ENCODE measurements at regions not wholly inside any gene's neighbourhood (a gene's known extent, or its start where the extent isn't known, plus 50 kb on each side); places are given as distances from the start of the nearest gene placed in this dataset.
"Not testable (repeated sequence)": the region's sequence is repeated elsewhere in the genome, so short reads cannot be mapped to it uniquely, and the experiment has no call there.

DNA sequence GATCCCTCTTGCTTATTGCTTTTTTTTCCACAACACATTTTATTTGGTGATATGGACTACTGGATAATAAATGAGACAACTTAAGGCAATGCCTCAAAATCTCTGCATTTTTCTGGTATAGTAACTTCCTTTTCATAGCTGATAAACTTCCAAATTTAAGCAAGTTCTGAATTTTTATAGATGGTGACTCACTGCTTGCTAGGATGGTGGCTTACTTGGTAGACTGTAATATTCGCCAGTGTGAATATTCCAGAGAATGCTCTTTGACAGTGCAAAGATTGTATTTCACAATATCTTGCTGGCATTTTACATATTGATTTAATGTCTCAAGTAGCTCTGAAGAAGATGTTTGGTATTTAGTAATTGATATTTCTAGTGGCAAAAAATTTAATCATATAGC is 472.4 kb downstream of the TFEC start:
- peak; percentile 55 to 56 for DNase-seq (ENCODE audit: low read depth in 2 of 2)

GRCh38 chr7:115557296-115557695 is 473.3 kb downstream of the TFEC start:
- not testable (repeated sequence) for DNase-seq (ENCODE audit: low read depth in 2 of 2)

DNA sequence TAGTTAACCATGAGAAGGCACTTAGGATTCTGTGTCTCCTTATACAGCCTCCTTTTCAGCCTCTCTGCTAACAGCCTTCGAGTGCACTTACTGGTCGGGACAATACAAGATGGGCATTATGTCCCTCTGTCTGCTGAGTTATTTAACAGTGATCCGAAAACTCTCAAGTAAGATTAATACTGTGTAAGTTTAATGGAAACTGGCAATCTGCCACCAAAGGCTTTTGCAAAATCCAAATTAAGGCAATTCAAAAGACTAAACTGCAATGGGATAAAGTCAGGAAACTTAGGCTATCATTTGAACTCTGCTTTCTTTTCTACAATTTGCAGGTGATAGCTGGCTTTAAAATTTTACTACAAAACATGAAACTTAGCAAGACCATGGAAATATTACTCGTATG is 477.8 kb downstream of the TFEC start:
- no peak for DNase-seq (ENCODE audit: low read depth in 2 of 2)

DNA sequence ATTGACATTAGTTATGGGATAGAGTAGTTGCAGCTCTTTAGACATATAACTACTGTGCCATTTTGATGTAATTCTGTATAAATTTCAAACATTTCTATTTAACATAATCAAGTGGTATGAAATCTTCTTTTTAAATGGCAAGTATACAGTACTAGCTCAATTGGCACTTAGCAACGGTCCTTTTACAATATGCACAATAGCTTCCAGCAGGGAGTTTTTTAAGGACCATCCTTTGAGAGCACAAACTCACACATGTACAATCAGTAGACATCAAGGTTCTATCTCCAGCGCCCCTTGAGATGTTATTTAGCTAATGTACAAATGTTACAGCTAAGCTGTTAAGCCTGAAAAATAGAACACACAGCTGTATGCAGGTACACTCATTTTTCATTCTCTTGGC is 480.7 kb downstream of the TFEC start:
- DNase-seq (ENCODE audit: low read depth in 2 of 2), result no peak

GRCh38 chr7:115548756-115549155 is 481.8 kb downstream of the TFEC start:
- no peak for DNase-seq (ENCODE audit: low read depth in 2 of 2)

DNA sequence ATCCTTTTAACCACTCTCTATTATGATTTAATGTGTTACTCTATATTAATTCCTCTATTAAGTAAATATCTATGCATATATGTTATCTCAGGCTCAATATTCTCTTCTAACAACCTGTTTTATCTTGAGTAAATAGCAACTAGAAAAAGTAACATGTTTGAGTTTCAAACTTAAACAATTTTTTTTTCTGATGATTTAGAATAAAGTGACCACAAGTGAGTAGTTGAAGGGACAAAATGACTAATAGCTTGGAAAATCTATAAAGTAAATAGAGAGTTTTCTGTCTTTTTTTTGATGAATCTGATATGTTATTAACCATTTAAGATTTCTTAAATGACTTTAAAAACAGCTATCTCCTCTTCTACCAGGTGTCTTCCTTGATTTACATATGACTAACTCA is 483.8 kb downstream of the TFEC start:
- no peak for DNase-seq (ENCODE audit: low read depth in 2 of 2)

DNA sequence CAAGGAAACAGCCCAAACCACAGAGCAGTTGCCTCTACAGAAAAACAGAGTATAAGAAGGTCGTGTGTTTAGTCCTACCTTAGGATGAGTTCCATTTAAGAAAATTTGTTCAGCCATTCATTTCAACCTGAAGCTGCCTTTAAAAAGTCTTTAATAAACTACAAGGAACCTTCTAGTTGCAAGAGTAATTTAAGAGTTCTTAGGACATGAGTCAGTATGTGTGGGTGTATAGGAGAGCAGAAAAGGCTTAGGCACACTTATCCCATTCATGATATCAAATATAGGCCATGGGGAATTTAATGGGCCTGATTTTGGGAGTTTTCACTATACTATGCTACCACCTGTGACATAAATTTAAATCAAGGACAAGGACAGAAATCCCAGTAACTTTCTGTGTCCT is 496.8 kb downstream of the TFEC start:
- DNase-seq (ENCODE audit: low read depth in 2 of 2), result no peak

GRCh38 chr7:115526278-115526677 is 504.3 kb downstream of the TFEC start:
- no peak for DNase-seq (ENCODE audit: low read depth in 2 of 2)

- no peak for DNase-seq (ENCODE audit: low read depth in 2 of 2)
These were observed 508.4 kb downstream of the TFEC start for GRCh38 chr7:115522174-115522573.

GRCh38 chr7:115516341-115516740 is 514.2 kb downstream of the TFEC start:
- DNase-seq (ENCODE audit: low read depth in 2 of 2), result peak; percentile 23

DNA sequence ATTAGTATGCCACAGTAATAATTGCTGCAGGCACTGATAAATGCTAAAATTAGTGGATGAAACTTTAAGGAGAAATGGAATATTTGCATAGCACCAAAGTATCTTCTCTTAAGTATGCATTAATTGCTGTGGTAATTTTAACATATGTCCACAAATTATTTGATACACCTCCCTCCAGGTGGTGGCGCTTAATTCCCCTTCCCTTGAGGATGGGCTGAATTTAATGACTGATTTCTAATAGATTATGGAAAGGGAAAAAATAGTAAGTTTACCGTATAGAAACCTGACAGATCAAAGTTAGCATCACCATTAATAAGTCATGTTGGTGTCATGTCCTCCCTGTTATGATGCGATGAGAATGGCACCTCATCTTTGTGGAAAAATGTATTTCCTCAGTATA is 519.2 kb downstream of the TFEC start:
- DNase-seq (ENCODE audit: low read depth in 2 of 2), result no peak

DNA sequence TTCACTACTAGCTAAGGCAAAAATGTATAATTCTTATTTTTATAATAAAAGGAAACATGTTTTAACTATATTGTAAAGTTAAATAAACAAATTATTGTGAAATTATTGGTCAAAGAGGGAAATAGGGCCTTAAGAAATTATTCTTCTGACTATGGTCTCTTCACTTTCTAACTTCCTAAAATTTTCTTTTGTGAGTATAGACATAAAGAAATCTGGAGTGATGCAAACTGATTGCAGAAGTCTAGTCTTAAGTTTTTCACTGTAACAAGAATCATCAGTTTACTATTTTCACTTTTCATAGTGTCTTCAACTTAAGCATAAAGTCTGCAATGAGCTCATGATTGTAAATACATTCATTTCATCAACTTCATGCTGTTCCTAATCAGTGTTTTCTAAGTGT is 525.4 kb downstream of the TFEC start:
- DNase-seq (ENCODE audit: low read depth in 2 of 2), result no peak

GRCh38 chr7:115499956-115500355 is 530.6 kb downstream of the TFEC start:
- DNase-seq (ENCODE audit: low read depth in 2 of 2), result no peak

DNA sequence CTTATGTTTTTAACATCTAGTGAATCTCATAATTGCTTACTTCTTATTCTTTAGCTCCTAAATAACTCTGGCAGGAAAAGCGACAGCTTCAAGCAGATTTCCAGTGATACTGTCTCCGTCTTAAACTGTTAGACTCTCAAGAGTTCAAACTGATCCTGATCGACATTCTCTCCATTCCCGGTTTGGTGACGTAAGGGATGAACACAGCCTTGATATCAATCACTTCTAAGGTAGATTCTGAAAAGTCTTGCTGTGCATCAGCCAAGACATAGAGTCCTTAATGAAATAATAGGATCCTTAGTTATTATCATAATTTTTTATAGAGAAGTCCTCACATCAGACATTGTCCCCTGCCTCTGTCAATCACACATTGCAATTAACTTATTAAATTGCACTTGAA is 534.6 kb downstream of the TFEC start:
- no peak for DNase-seq (ENCODE audit: low read depth in 2 of 2)

GRCh38 chr7:115494529-115495147 is 535.9 kb downstream of the TFEC start:
- DNase-seq (ENCODE audit: low read depth in 2 of 2), result no peak

GRCh38 chr7:115493381-115493780 is 537.2 kb downstream of the TFEC start:
- DNase-seq (ENCODE audit: low read depth in 2 of 2), result no peak

DNA sequence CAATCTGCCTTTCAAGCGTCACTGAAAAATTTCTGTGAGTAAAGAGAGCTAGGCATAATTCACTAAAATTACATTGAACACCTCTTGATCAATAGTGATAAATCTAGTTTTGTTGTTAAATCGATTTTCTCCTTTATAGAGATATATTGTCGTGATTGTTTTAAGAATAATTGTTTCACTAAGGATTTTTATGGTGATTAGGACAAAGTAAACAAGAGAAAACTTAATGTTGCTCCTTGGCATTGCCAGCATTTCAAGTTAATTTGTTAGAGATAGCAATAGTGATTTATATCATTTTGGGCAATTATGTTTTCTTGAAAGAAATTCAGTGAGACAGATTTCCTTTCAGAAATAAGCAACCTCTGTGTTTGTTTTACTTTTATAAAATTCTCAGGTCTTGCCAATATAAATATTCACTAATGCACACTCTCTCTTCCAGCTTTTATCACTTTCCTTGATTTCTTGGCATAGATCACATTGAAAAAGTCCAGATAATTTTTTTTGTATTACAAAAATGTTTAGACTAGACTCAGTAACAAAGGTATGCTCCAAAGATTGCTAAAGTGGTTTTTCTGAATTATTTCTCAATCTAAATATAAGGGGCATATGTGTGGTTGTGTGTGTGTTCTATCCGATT is 538.7 kb downstream of the TFEC start:
- DNase-seq (ENCODE audit: low read depth in 2 of 2), result no peak

- no peak for DNase-seq (ENCODE audit: low read depth in 2 of 2)
These were observed 551.1 kb downstream of the TFEC start for GRCh38 chr7:115479448-115479847.

- no peak for DNase-seq (ENCODE audit: low read depth in 2 of 2)
These were observed 552.1 kb downstream of the TFEC start for GRCh38 chr7:115478426-115478825.

- no peak for DNase-seq (ENCODE audit: low read depth in 2 of 2)
These were observed 553.3 kb downstream of the TFEC start for GRCh38 chr7:115477193-115477651.

GRCh38 chr7:115476671-115477181 is 553.8 kb downstream of the TFEC start:
- DNase-seq (ENCODE audit: low read depth in 2 of 2), result no peak

- no peak for DNase-seq (ENCODE audit: low read depth in 2 of 2)
These were observed 554.0 kb downstream of the MDFIC start for GRCh38 chr7:115475761-115476385.

DNA sequence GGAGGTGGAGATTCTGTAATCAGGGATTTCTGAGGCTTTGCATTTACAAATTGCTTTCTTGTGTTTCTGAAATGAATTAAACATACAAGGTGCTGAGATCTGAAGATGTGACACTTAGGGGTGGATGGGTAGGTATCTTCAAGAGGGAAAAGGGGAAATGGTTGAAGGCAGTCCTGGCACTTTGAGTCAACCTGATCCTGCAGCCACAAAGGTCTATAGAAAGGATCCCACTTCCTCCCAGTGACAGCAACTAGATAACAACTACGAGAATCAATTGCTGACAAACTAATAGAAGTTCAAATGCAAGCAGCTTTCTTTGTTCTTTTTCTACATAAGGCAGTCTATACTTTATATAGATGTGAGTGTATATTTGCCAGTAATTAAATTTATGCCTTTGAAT is 553.3 kb downstream of the MDFIC start:
- no peak for DNase-seq (ENCODE audit: low read depth in 2 of 2)

Data from fibroblast of skin of left quadriceps (primary cell).